ENCODE measurements at regions not wholly inside any gene's neighbourhood (a gene's known extent, or its start where the extent isn't known, plus 50 kb on each side); places are given as distances from the start of the nearest gene placed in this dataset.

DNA sequence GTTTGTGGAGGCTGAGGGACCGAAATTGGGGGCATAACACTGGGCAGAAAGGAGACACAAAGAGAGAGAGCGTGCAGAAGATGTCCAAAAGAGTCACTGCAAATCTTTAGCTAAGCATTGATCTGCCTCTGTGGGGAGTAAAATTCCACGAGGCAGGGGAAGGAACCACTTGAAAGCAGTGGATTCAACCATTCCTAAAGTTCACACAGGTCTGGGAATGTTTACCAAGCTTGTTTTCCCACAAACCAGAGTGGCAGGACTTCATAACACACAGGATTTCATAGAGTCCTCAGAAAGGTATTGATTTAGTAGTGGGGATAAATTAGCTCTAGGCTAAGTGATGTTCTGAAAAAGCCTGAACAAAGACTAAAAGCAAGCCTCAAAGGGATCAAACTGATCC is 66.1 kb upstream of the RPL38 start:
- TF ChIP-seq, protein P1, sequence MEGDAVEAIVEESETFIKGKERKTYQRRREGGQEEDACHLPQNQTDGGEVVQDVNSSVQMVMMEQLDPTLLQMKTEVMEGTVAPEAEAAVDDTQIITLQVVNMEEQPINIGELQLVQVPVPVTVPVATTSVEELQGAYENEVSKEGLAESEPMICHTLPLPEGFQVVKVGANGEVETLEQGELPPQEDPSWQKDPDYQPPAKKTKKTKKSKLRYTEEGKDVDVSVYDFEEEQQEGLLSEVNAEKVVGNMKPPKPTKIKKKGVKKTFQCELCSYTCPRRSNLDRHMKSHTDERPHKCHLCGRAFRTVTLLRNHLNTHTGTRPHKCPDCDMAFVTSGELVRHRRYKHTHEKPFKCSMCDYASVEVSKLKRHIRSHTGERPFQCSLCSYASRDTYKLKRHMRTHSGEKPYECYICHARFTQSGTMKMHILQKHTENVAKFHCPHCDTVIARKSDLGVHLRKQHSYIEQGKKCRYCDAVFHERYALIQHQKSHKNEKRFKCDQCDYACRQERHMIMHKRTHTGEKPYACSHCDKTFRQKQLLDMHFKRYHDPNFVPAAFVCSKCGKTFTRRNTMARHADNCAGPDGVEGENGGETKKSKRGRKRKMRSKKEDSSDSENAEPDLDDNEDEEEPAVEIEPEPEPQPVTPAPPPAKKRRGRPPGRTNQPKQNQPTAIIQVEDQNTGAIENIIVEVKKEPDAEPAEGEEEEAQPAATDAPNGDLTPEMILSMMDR (IDR thresholded peaks at IDR 0.05; ENCODE audit: low read length): no peak
- TF ChIP-seq EZH2 (optimal IDR thresholded peaks at IDR 0.05; ENCODE audit: low read depth, low read length) (no peak), EZH2phosphoT487 (IDR thresholded peaks at IDR 0.05; ENCODE audit: low read length) (no peak)

Data from MM.1S (cell line).